Sciatic nerve (tissue), 2 donors: ENCODE measurements at regions not wholly inside any gene's neighbourhood (a gene's known extent, or its start where the extent isn't known, plus 50 kb on each side); places are given as distances from the start of the nearest gene placed in this dataset.

ENCODE experiments used
- ATAC-seq: fragments of 200-7000 bp; cut with Tn5 transposase; one replicate; pipeline ENCODE4 v1.9.1; 2020; ENCODE audit warnings: mild to moderate bottlenecking, moderate library complexity
- DNase-seq: peaks from one replicate; pipeline ENCODE4 v3.0.0-alpha.2; 2020; ENCODE audit warnings: low spot score
- intact Hi-C: fragments of 100-400 bp; cut with DNase I; formaldehyde crosslinking; loops from one replicate; pipeline ENCODE4 v1.14.2; 2022
- donor health status: DM: no; HTN: no; CAD: no.
- donor health status: DM: no; HTN: no; CAD: no.

DNA sequence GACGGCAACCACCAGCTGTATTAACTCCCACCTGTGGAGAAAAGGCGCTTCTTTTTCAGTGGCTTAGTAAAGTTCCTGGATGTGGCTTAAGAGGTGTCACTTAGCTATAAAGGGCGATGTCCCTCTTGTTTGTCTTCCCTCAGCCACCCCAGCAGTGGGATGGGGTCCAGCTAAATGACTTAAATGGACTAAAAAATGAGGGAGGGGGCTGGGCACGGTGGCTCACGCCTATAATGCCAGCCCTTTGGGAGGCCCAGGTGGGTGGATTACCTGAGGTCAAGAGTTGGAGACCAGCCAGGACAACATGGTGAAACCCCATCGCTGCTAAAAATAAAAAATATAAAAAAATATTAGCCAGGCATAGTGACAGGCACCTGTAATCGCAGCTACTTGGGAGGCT is 667.5 kb upstream of the RBFOX1 start:
- no peak for DNase-seq
- intact Hi-C loops: no loop called here
- ATAC-seq: no peak

- ATAC-seq (no peak), DNase-seq (no peak)
- intact Hi-C loops: no loop called here
These were observed 669.0 kb upstream of the RBFOX1 start for GRCh38 chr16:6663668-6664067.

- intact Hi-C loops: no loop called here
These were observed 675.9 kb upstream of the RBFOX1 start for GRCh38 chr16:6656760-6657159.

DNA sequence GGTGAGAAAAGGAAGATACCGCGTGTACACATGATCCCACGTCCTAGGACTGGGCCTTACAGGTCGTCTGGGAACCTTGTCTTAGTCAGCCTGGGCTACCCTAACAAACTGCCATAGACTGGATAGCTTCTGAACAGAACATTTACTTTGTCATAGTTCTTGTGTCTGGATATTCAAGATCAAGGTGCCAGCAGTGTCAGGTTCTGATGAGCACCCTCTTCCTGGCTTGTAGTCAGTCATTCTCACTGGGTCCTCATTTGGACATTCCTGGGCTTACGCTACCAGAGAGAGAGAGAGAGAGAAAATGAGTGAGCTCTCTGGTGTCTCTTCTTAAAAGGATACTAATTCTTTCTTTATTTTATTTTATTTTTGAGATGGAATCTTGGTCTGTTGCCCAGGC is 685.8 kb upstream of the RBFOX1 start:
- intact Hi-C loops: no loop called here
- no peak for DNase-seq
- ATAC-seq: no peak

More at GRCh38 chr16:6656760-6657159, 675.9 kb upstream of the RBFOX1 start:
- no peak for DNase-seq
- ATAC-seq: no peak

- no peak for DNase-seq
- intact Hi-C loops: no loop called here
- no peak for ATAC-seq
These were observed 686.7 kb upstream of the RBFOX1 start for GRCh38 chr16:6645768-6646568.

DNA sequence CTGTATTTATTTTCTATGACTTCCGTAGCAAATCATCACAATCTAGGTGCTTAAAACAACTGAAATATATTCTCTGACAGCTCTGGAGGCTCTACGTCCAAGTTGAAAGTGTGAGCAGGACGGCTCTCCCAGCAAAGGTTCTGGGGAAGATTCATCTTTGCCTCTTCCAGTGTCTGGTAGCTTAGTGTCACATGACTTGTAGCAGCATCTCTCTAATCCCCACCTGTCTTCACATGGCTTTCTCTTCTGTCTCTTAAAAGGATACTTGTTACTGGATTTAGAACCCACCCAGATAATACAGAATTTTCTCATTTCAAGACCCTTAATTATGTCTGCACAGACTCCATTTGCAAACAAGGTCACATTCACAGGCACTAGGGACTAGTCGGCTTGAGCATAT is 687.7 kb upstream of the RBFOX1 start:
- intact Hi-C loops: no loop called here
- ATAC-seq (no peak), DNase-seq (no peak)

DNA sequence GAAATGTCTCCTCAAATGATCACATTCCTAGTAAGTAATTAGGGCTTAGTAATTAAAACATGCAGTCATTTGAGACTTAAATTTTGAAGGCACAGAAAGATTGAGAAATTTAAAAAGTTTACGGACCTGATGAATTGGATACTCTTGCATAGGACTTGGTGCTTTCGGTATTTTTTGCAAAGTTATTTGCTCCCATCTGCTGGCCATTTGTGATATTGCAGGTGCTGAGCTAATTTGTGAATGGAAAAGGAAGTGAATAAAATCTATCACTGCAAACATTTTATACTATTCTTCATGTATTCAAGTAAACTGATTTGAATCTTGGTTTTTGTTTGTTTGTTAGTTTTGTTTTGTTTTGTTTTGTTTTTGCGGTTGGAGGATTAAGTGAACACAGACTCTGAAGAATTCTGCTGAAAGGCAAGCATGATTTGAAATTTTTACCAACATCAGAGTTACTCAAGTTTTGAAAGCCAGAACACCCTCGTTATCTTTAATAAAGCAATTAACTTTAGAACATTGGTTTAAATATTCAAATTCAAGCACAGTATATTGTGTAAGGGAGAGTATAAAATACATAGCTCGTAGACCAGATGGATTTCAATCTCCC is 689.5 kb upstream of the RBFOX1 start:
- intact Hi-C loops: no loop called here
- ATAC-seq (no peak), DNase-seq (peak; percentile 72)

- intact Hi-C loops: no loop called here
- ATAC-seq (no peak), DNase-seq (no peak)
These were observed 690.4 kb upstream of the RBFOX1 start for GRCh38 chr16:6642271-6642670.

DNA sequence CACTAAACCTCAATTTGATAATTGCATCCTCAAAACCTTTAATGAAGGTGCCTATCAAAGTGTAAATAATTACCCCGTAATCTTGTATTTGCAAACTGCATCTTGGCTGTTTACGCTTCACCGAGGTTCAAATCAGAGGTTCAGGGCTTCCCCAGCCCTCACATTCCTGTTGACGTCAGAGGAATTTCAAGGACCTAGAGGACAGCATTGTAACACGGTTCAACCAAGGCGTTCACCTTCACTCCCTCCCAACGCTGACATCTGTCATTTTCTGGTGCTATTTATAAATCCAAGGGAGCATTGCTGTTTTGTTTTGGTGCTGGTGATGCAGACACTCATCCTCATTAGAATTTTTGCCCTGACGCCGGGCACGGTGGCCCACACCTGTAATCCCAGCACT is 691.6 kb upstream of the RBFOX1 start:
- intact Hi-C loops: no loop called here
- ATAC-seq: no peak

DNA sequence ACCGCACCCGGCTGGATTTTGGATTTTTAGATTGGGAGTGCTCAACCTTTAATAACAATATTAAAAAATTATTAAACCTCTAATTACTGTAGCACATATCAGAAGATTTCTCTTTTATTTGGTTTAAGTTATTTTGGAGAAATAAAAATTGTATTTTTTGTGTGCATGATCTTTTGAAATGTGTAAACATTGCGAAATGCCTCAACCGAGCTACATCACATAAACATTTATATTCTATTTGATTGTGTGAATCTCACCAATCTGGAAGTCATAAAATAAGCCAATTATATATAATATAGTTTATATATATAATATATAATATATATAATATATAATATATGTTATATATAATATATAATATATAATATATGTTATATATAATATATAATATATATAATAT is 696.2 kb upstream of the RBFOX1 start:
- ATAC-seq (no peak), DNase-seq (no peak)
- intact Hi-C loops: no loop called here

More for the DNA sequence above, 691.6 kb upstream of the RBFOX1 start:
- no peak for DNase-seq

- no peak for ATAC-seq
- intact Hi-C loops: no loop called here
- no peak for DNase-seq
These were observed 698.5 kb upstream of the RBFOX1 start for GRCh38 chr16:6634151-6634550.

- peak; percentile 24 for ATAC-seq
- intact Hi-C loops: no loop called here
- DNase-seq: no peak
These were observed 699.2 kb upstream of the RBFOX1 start for GRCh38 chr16:6633456-6633855.

DNA sequence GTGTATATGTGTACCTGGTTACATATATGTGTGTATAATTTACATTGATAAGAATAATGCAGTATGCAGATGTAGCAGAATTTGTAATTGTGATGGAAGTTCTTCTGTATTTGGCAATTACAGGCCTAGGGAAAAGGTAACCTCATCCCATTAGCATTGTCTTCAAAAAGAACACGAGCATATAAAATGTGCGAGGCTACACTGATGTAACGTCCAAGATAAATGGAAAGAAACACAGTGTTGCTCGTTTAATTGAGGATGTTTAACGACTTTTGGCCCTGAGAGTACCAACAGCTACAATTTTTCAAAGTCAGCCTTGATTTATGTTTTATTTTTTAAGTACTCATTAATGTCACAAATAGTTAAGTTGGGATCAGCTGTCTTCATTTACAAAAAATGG is 703.5 kb upstream of the RBFOX1 start:
- ATAC-seq (no peak), DNase-seq (no peak)

DNA sequence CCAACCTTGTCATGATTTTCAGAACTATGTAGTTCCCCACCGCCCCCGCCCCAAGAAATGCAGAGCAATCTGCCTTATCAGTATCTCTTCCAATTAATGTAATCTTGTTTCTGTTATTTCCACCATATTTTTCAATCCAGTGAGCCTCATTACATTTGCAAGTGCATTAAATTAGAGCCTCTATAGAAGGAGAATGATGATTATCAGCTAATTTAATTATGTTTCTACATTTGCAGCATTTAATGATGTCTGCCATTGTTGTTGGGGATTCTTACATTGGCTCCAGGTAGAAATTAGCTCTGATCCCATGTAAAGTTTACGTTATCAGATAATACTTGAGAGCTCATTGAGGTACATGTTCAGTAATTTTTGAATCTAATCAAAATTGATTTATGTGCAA is 707.0 kb upstream of the RBFOX1 start:
- intact Hi-C loops: no loop called here
- DNase-seq: no peak
- no peak for ATAC-seq

More for the DNA sequence above, 703.5 kb upstream of the RBFOX1 start:
- intact Hi-C loops: no loop called here

DNA sequence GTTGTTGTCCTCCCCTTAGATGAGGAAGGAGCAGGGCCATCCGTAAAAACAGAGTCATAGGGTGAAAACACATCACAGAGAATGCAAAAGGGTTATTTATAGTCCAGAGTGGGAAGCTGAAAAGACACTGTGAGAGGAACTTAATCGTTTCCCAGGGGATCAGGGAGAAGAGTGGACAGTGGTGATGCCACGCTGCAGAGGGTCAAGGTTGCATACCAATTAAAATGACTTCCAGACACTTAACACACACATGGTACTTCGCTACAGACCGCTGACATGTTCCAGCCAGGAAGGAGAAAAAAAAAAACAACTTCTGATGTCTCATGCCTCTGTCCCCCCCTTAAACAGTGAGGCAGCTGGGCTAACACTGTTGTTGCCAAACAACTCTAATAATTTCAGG is 713.8 kb upstream of the RBFOX1 start:
- intact Hi-C loops: no loop called here
- ATAC-seq (peak; percentile 30), DNase-seq (no peak)

GRCh38 chr16:6616746-6617145 is 715.9 kb upstream of the RBFOX1 start:
- ATAC-seq (no peak), DNase-seq (no peak)
- intact Hi-C loops: no loop called here

GRCh38 chr16:6615636-6616035 is 717.0 kb upstream of the RBFOX1 start:
- ATAC-seq (no peak), DNase-seq (no peak)
- intact Hi-C loops: no loop called here

- no peak for ATAC-seq
- intact Hi-C loops: no loop called here
- DNase-seq: no peak
These were observed 721.1 kb upstream of the RBFOX1 start for GRCh38 chr16:6611535-6611934.

DNA sequence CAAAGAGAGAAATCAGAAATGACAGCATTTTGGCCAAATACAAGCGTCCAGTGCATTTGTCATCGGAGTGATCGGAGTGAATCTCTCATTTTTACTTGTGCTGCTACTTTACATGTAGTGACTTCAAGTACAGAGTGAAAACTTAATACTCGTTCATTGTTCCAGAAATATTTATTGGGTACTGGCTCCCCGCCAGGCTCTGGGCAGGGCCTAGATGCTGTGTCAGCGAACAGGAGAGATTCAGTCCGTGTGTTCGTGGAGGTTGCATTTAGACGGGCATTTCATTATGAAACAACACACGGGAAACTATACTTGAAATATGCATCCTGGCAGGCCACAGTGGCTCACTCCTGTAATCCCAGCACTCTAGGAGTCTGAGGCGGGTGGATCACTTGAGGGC is 727.2 kb upstream of the RBFOX1 start:
- intact Hi-C loops: no loop called here
- DNase-seq (no peak), ATAC-seq (no peak)

GRCh38 chr16:6603780-6604325 is 728.8 kb upstream of the RBFOX1 start:
- DNase-seq (no peak), ATAC-seq (no peak)
- intact Hi-C loops: no loop called here

DNA sequence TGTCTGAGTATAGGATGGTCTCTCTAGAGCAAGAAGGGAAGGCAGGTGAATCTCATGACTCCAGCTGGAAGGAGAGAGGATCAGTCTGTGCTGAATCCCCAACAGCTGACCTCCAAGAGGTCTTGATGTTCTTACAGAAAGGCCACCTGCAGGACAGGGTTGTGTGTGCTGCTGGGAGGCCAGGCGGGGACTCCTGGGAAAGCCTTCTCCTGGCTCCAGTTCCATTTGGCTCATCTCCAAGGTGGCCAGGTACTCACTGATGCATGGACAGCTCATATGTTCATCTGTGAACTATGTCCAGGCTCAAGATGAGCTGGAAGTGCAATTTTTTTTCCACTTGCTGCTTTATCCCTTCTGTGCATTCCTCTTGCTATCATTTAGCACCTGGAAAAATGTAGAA is 730.2 kb upstream of the RBFOX1 start:
- intact Hi-C loops: no loop called here
- DNase-seq: no peak

More for the DNA sequence above, 730.2 kb upstream of the RBFOX1 start:
- ATAC-seq: no peak
